Natural killer cell (primary cell): ENCODE measurements at regions not wholly inside any gene's neighbourhood (a gene's known extent, or its start where the extent isn't known, plus 50 kb on each side); places are given as distances from the start of the nearest gene placed in this dataset.

ENCODE experiments used
- ATAC-seq, 3 donors: fragments of 150-1000 bp in 2 of 3; fragments of 200-7000 bp in 1 of 3; cut with Tn5 transposase; 1 replicate in 1 of 3; 2 replicates in 2 of 3; pipeline ENCODE4 v1.10.0; 2021; ENCODE audit warnings: mild to moderate bottlenecking in 2 of 3, moderate library complexity in 2 of 3
- DNase-seq, 2 donors: peaks; one replicate each; pipeline versions ENCODE4 v3.0.0 to v3.0.0-alpha.2; 2013 to 2021; ENCODE audit warnings: mixed read lengths in 1 of 2
- H3K27ac ChIP-seq: one replicate; pipeline ENCODE4 v1.5.1; 2013; ENCODE audit warnings: mild to moderate bottlenecking, low read length
- H3K27me3 ChIP-seq: one replicate; pipeline ENCODE4 v1.6.1; 2013; ENCODE audit warnings: low read length; ENCODE audit not compliant: control insufficient read depth, insufficient read depth
- H3K36me3 ChIP-seq: one replicate; pipeline ENCODE4 v1.6.1; 2013; ENCODE audit warnings: low read length; ENCODE audit not compliant: control insufficient read depth, insufficient read depth
- H3K4me1 ChIP-seq: one replicate; pipeline ENCODE4 v1.6.1; 2013; ENCODE audit warnings: low read length; ENCODE audit not compliant: control insufficient read depth, insufficient read depth
- H3K4me3 ChIP-seq: one replicate; pipeline ENCODE4 v1.5.1; 2013; ENCODE audit warnings: low read length
- H3K9me3 ChIP-seq: one replicate; pipeline ENCODE4 v1.6.1; 2013; ENCODE audit warnings: low read length; ENCODE audit not compliant: control insufficient read depth, insufficient read depth
- H3K27ac Mint-ChIP-seq, 2 donors: one replicate each; pipeline ENCODE4 v1.8.0; 2022; ENCODE audit warnings: mild to moderate bottlenecking in 2 of 2, mixed read lengths in 2 of 2, moderate library complexity in 1 of 2
- H3K27me3 Mint-ChIP-seq, 2 donors: one replicate each; pipeline ENCODE4 v1.8.0; 2022; ENCODE audit warnings: low read depth in 2 of 2, mixed read lengths in 2 of 2
- H3K36me3 Mint-ChIP-seq: one replicate; pipeline ENCODE4 v1.8.0; 2022; ENCODE audit warnings: mixed read lengths
- H3K4me1 Mint-ChIP-seq, 2 donors: one replicate each; pipeline ENCODE4 v1.8.0; 2022; ENCODE audit warnings: mixed read lengths in 2 of 2
- H3K4me3 Mint-ChIP-seq: one replicate; pipeline ENCODE4 v1.8.0; 2022; ENCODE audit warnings: mild to moderate bottlenecking, moderate library complexity, mixed read lengths
- H3K9me3 Mint-ChIP-seq, 2 donors: one replicate each; pipeline ENCODE4 v1.8.0; 2022; ENCODE audit warnings: mixed read lengths in 2 of 2
- CTCF ChIP-seq: fragments of 200-600 bp; IDR thresholded peaks from one replicate; pipeline ENCODE4 v1.8.0; 2022; ENCODE audit warnings: antibody characterized with exemption
- WGBS: methylation state at CpG from one replicate; pipeline ENCODE4 v1.1.7; 2013; ENCODE audit warnings: missing lambda C conversion rate; ENCODE audit not compliant: insufficient coverage; 5-methylcytosine and 5-hydroxymethylcytosine counted together
- intact Hi-C: fragments of 100-400 bp; cut with micrococcal nuclease; formaldehyde crosslinking; loops from one replicate; pipeline ENCODE4 v1.14.2; 2022

GRCh38 chr20:2234598-2235191 lies 61.1 kb upstream of the TGM3 start:
- TF ChIP-seq CTCF, result no peak

GRCh38 chr20:2236256-2236655 lies 59.5 kb upstream of the TGM3 start:
- Histone ChIP-seq H3K36me3 (no peaks in the 10 kb centered on the region), H3K27ac (no peak overlapping the region), H3K4me1 (no peaks in the 10 kb centered on the region), H3K9me3 (no peaks in the 10 kb centered on the region), H3K4me3 (no peak overlapping the region), H3K27me3 (no peaks in the 10 kb centered on the region)
- no peak for TF ChIP-seq CTCF
- no peak for ATAC-seq
- 94% methylated on average over 11 of the region's 13 CpGs for WGBS
- Mint-ChIP-seq H3K27ac (no peak overlapping the region), H3K9me3 (no peaks in the 10 kb centered on the region), H3K27me3 (peaks cover 0 to 7% of the 10 kb centered on the region in 2 donors), H3K4me1 (no peaks in the 10 kb centered on the region), H3K36me3 (no peaks in the 10 kb centered on the region), H3K4me3 (no peak overlapping the region)
- intact Hi-C loops, result no loop called here
- no peak for DNase-seq

More at GRCh38 chr20:2234598-2235191, 61.1 kb upstream of the TGM3 start:
- H3K36me3 ChIP-seq, result no peaks in the 10 kb centered on the region
- H3K27me3 ChIP-seq, result no peaks in the 10 kb centered on the region
- intact Hi-C loops, result no loop called here
- Mint-ChIP-seq H3K27ac (no peak overlapping the region), H3K36me3 (no peaks in the 10 kb centered on the region), H3K9me3 (no peaks in the 10 kb centered on the region), H3K27me3 (peaks cover 3 to 8% of the 10 kb centered on the region in 2 donors), H3K4me3 (no peak overlapping the region), H3K4me1 (no peaks in the 10 kb centered on the region)
- 83% methylated on average over 5 of the region's 5 CpGs for WGBS
- H3K4me1 ChIP-seq, result no peaks in the 10 kb centered on the region
- no peak overlapping the region for H3K27ac ChIP-seq
- ATAC-seq, result no peak
- no peak overlapping the region for H3K4me3 ChIP-seq
- DNase-seq, result no peak
- no peaks in the 10 kb centered on the region for H3K9me3 ChIP-seq

DNA sequence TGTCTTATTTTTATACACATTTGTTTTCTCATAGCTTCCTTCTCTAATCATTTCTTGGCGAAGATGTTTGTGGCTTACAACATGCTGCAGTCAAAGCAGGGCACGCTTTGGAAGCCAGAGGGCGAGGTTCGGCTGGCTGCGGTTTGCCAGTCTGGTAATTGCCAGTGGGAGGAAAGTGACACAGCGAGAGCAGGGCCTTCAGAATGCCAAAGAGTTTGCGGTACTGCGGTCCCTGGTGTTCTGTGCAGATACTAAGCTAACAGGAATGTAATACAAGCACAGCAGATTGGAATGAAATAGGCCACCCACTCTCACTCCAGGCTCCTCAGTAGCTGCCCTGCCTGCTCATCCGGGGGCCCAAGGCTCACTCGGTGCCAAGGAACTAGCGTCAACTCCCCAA lies 58.7 kb upstream of the TGM3 start:
- no peaks in the 10 kb centered on the region for H3K36me3 Mint-ChIP-seq
- ATAC-seq (no peak), DNase-seq (no peak)
- Histone ChIP-seq H3K4me1 (no peaks in the 10 kb centered on the region), H3K36me3 (no peaks in the 10 kb centered on the region), H3K4me3 (no peak overlapping the region), H3K9me3 (no peaks in the 10 kb centered on the region), H3K27ac (no peak overlapping the region), H3K27me3 (no peaks in the 10 kb centered on the region)
- 83% methylated on average over 11 of the region's 11 CpGs for WGBS
- H3K4me1 Mint-ChIP-seq, result no peaks in the 10 kb centered on the region
- no peak for TF ChIP-seq CTCF
- H3K9me3 Mint-ChIP-seq, result no peaks in the 10 kb centered on the region
- H3K27ac Mint-ChIP-seq, result no peak overlapping the region
- intact Hi-C loops, result no loop called here
- H3K4me3 Mint-ChIP-seq, result no peak overlapping the region
- H3K27me3 Mint-ChIP-seq, result peaks cover 0 to 8% of the 10 kb centered on the region in 2 donors

DNA sequence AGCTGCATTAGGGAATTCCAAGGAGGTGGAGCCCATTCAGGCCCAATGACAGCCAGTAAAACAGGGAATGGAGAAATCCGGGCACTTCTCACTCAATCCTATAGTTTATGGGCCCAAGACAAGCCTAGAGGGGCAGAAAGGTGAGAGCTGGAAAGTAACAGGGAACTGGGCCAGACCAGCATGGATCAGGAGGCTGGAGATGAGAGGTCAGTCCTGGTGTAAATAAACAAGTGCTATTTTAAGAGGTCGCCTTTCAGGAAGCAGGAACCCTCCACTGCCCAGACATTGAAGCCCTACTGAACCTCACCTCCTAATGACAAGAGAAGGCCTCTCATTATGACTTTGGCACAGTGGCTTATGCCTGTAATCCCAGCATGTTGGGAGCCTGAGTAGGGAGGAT lies 57.2 kb upstream of the TGM3 start:
- no peak for DNase-seq
- no peaks in the 10 kb centered on the region for H3K9me3 Mint-ChIP-seq
- H3K27ac ChIP-seq, result no peak overlapping the region
- H3K4me1 ChIP-seq, result no peaks in the 10 kb centered on the region
- H3K27ac Mint-ChIP-seq, result no peak overlapping the region
- H3K27me3 Mint-ChIP-seq, result peaks cover 7 to 13% of the 10 kb centered on the region in 2 donors
- no CpG with 5 or more reads among the region's 2 CpGs for WGBS
- TF ChIP-seq CTCF, result no peak
- no peaks in the 10 kb centered on the region for H3K9me3 ChIP-seq
- H3K27me3 ChIP-seq, result no peaks in the 10 kb centered on the region
- no peaks in the 10 kb centered on the region for H3K36me3 Mint-ChIP-seq
- no peaks in the 10 kb centered on the region for H3K36me3 ChIP-seq
- no peak for ATAC-seq
- H3K4me3 ChIP-seq, result no peak overlapping the region
- intact Hi-C loops, result no loop called here
- no peaks in the 10 kb centered on the region for H3K4me1 Mint-ChIP-seq
- H3K4me3 Mint-ChIP-seq, result no peak overlapping the region
